ENCODE measurements at regions not wholly inside any gene's neighbourhood (a gene's known extent, or its start where the extent isn't known, plus 50 kb on each side); places are given as distances from the start of the nearest gene placed in this dataset.

GRCh38 chr2:163997466-163997865 is 261.7 kb upstream of the FIGN start:
- TF ChIP-seq RAD21 (IDR thresholded peaks at IDR 0.05; ENCODE audit: low read depth) (no peak), TEAD4 (IDR thresholded peaks at IDR 0.05) (no peak), EP300 (IDR thresholded peaks at IDR 0.05; ENCODE audit: borderline replicate concordance) (no peak), TCF12 (IDR thresholded peaks at IDR 0.05; ENCODE audit: low read depth) (no peak), CREB1 (IDR thresholded peaks at IDR 0.05; ENCODE audit: low read depth) (no peak), MAX (IDR thresholded peaks at IDR 0.05) (no peak), USF1 (IDR thresholded peaks at IDR 0.05) (no peak)

GRCh38 chr2:163990541-163990940 is 254.7 kb upstream of the FIGN start:
- TF ChIP-seq CREB1 (IDR thresholded peaks at IDR 0.05; ENCODE audit: low read depth) (no peak), TCF12 (IDR thresholded peaks at IDR 0.05; ENCODE audit: low read depth) (no peak), TAF1 (IDR thresholded peaks at IDR 0.05; ENCODE audit: low read depth) (no peak), TEAD4 (IDR thresholded peaks at IDR 0.05) (no peak), CEBPB (IDR thresholded peaks at IDR 0.05) (no peak), ZBTB7A (IDR thresholded peaks at IDR 0.05; ENCODE audit: low read depth) (no peak), FOXM1 (IDR thresholded peaks at IDR 0.05; ENCODE audit: borderline replicate concordance, low read depth) (no peak), EGR1 (IDR thresholded peaks at IDR 0.05) (no peak), NFIC (IDR thresholded peaks at IDR 0.05) (no peak), RAD21 (IDR thresholded peaks at IDR 0.05; ENCODE audit: low read depth) (no peak), REST (IDR thresholded peaks at IDR 0.05; ENCODE audit: low read depth) (no peak), YY1 (IDR thresholded peaks at IDR 0.05; ENCODE audit: low read depth) (no peak), MAX (IDR thresholded peaks at IDR 0.05) (no peak), EP300 (IDR thresholded peaks at IDR 0.05; ENCODE audit: borderline replicate concordance) (no peak), USF1 (IDR thresholded peaks at IDR 0.05) (no peak)

GRCh38 chr2:163990101-163990500 is 254.3 kb upstream of the FIGN start:
- no peak for TF ChIP-seq RAD21 (IDR thresholded peaks at IDR 0.05; ENCODE audit: low read depth)
- TF ChIP-seq TCF12 (IDR thresholded peaks at IDR 0.05; ENCODE audit: low read depth), result no peak
- TF ChIP-seq TEAD4 (IDR thresholded peaks at IDR 0.05), result no peak
- no peak for TF ChIP-seq CEBPB (IDR thresholded peaks at IDR 0.05)
- TF ChIP-seq EP300 (IDR thresholded peaks at IDR 0.05; ENCODE audit: borderline replicate concordance), result no peak
- no peak for TF ChIP-seq NFIC (IDR thresholded peaks at IDR 0.05)
- TF ChIP-seq CREB1 (IDR thresholded peaks at IDR 0.05; ENCODE audit: low read depth), result no peak
- no peak for TF ChIP-seq YY1 (IDR thresholded peaks at IDR 0.05; ENCODE audit: low read depth)
- no peak for TF ChIP-seq MAX (IDR thresholded peaks at IDR 0.05)

GRCh38 chr2:163987175-163987940 is 251.6 kb upstream of the FIGN start:
- TF ChIP-seq CREB1 (IDR thresholded peaks at IDR 0.05; ENCODE audit: low read depth) (no peak), NFIC (IDR thresholded peaks at IDR 0.05) (no peak)

GRCh38 chr2:163984986-163985385 is 249.2 kb upstream of the FIGN start:
- no peak for TF ChIP-seq REST (IDR thresholded peaks at IDR 0.05; ENCODE audit: low read depth)
- no peak for TF ChIP-seq EGR1 (IDR thresholded peaks at IDR 0.05)
- no peak for TF ChIP-seq CEBPB (IDR thresholded peaks at IDR 0.05)
- TF ChIP-seq FOXM1 (IDR thresholded peaks at IDR 0.05; ENCODE audit: borderline replicate concordance, low read depth), result no peak
- TF ChIP-seq ZBTB7A (IDR thresholded peaks at IDR 0.05; ENCODE audit: low read depth), result no peak
- no peak for TF ChIP-seq MAX (IDR thresholded peaks at IDR 0.05)
- no peak for TF ChIP-seq RAD21 (IDR thresholded peaks at IDR 0.05; ENCODE audit: low read depth)
- TF ChIP-seq CREB1 (IDR thresholded peaks at IDR 0.05; ENCODE audit: low read depth), result no peak
- no peak for TF ChIP-seq YY1 (IDR thresholded peaks at IDR 0.05; ENCODE audit: low read depth)

GRCh38 chr2:163983911-163984310 is 248.1 kb upstream of the FIGN start:
- no peak for TF ChIP-seq CEBPB (IDR thresholded peaks at IDR 0.05)
- TF ChIP-seq FOXM1 (IDR thresholded peaks at IDR 0.05; ENCODE audit: borderline replicate concordance, low read depth), result no peak
- TF ChIP-seq TCF12 (IDR thresholded peaks at IDR 0.05; ENCODE audit: low read depth), result no peak
- TF ChIP-seq EGR1 (IDR thresholded peaks at IDR 0.05), result no peak
- no peak for TF ChIP-seq NFIC (IDR thresholded peaks at IDR 0.05)
- no peak for TF ChIP-seq YY1 (IDR thresholded peaks at IDR 0.05; ENCODE audit: low read depth)
- no peak for TF ChIP-seq REST (IDR thresholded peaks at IDR 0.05; ENCODE audit: low read depth)
- TF ChIP-seq EP300 (IDR thresholded peaks at IDR 0.05; ENCODE audit: borderline replicate concordance), result no peak
- TF ChIP-seq USF1 (IDR thresholded peaks at IDR 0.05), result no peak
- TF ChIP-seq RAD21 (IDR thresholded peaks at IDR 0.05; ENCODE audit: low read depth), result no peak
- TF ChIP-seq TAF1 (IDR thresholded peaks at IDR 0.05; ENCODE audit: low read depth), result no peak
- no peak for TF ChIP-seq MAX (IDR thresholded peaks at IDR 0.05)
- TF ChIP-seq CREB1 (IDR thresholded peaks at IDR 0.05; ENCODE audit: low read depth), result no peak
- no peak for TF ChIP-seq TEAD4 (IDR thresholded peaks at IDR 0.05)
- no peak for TF ChIP-seq ZBTB7A (IDR thresholded peaks at IDR 0.05; ENCODE audit: low read depth)

Measured in Ishikawa (cell line).